Cardiac fibroblast (primary cell): ENCODE measurements at regions not wholly inside any gene's neighbourhood (a gene's known extent, or its start where the extent isn't known, plus 50 kb on each side); places are given as distances from the start of the nearest gene placed in this dataset.

Source experiments
- DNase-seq, 2 donors: peaks; one replicate each; pipeline versions ENCODE4 v3.0.0 to v3.0.0-alpha.2; 2010; ENCODE audit warnings: low read depth in 2 of 2
- H3K4me3 ChIP-seq, 2 donors: replicated peaks in 1 of 2; 1 replicate in 1 of 2; 2 replicates in 1 of 2; pipeline ENCODE4 v1.5.1; 2011; ENCODE audit warnings: low read depth in 2 of 2, low read length in 2 of 2, mild to moderate bottlenecking in 2 of 2, moderate library complexity in 1 of 2
- CTCF ChIP-seq: IDR thresholded peaks from one replicate; pipeline ENCODE4 v1.5.1; 2011; ENCODE audit warnings: low read depth, mild to moderate bottlenecking, low read length, inconsistent platforms

- no peak for DNase-seq
- no peak for TF ChIP-seq CTCF
- H3K4me3 ChIP-seq: no peak overlapping the region
Observed at GRCh38 chr2:207224791-207225482, 59.2 kb upstream of the KLF7 start.

DNA sequence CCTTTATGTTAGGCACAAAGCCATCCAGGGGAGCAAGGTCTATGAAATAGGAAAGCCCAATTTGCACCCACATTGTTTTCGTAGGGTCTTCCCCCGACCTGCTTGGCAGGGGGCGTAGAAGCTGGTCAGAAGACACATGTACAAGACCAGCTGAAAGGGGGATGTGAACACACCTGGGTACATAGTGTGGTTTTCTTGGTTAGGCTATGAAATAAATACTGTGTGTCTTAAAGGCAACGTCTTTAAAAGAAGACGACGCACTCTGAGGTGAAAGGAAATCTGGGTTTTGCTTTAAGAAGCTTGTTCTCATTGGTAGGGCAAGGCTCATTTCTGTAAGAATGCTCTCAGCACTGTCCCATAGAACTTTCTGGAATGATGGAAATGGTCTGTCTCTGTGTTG is 60.0 kb upstream of the KLF7 start:
- no peak for DNase-seq
- no peak for TF ChIP-seq CTCF
- no peak overlapping the region for H3K4me3 ChIP-seq

GRCh38 chr2:207226243-207226642 is 60.5 kb upstream of the KLF7 start:
- peak in 1 of 2 donors; percentile 39 for DNase-seq
- H3K4me3 ChIP-seq: no peak overlapping the region
- no peak for TF ChIP-seq CTCF

DNA sequence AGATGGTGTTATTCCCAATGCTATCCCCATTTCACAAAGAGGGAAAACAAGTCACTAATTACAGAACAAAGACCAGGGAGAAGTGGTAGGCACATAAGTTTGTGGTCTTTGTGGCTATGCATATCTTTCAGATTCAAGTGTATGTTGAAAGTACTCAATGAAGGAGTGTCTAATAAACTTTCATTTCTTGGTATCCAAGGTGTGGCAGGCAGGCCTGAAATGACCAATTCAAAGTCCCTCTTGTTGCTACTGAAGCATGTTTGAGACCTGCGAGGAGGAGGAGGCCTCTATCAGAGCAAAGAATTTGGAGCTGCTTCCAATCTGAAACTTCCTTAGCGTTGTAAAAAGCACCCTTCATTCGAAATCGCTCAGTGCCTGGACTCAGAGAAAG is 60.9 kb upstream of the KLF7 start:
- DNase-seq: no peak
- no peak overlapping the region for H3K4me3 ChIP-seq
- no peak for TF ChIP-seq CTCF

DNA sequence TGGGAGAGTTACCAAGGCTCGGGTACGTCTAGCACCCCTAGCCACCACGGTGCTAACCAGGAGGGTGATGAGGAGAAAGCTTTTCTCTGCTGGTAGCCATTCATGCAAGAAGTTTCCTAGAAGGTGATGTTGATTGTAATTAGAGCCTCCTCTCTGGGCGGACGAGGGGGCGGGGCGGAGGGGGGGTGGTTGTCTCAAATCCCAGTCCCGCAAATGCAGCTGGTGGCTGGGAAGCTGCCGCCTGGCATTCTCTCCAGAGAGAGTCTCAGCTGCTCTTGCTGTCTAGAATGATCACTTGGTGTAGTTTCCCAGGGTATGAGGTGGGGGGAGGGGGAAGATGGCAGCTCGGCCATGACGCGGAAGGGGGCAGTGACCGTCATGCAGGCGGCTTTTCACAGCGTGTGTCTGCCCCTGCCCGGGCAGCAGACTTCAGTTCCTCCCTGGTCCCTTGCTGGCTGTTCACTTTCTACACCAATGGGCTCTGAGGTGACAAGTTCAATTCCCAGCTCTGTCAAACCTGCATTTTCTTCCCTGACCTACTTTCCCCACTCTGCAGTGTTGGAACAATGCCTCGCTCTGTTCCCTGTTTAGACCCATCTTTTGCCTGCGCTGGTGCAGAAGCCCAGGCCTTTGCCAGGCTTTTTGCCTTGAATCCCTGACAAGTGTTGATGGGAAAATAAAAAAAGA is 61.5 kb upstream of the KLF7 start:
- TF ChIP-seq CTCF: no peak
- H3K4me3 ChIP-seq: no peak overlapping the region
- peak in 1 of 2 donors; percentile 76 for DNase-seq

GRCh38 chr2:207227749-207228145 is 62.0 kb upstream of the KLF7 start:
- TF ChIP-seq CTCF: no peak

More at GRCh38 chr2:207227749-207228145, 62.0 kb upstream of the KLF7 start:
- no peak for DNase-seq
- no peak overlapping the region for H3K4me3 ChIP-seq
